ENCODE measurements at regions not wholly inside any gene's neighbourhood (a gene's known extent, or its start where the extent isn't known, plus 50 kb on each side); places are given as distances from the start of the nearest gene placed in this dataset.

- no peak for DNase-seq (ENCODE audit: low read depth in 2 of 2)
Observed at GRCh38 chr22:49158741-49159564, 668.7 kb downstream of the BRD1 start.

GRCh38 chr22:49157529-49158339, 669.9 kb downstream of the BRD1 start:
- DNase-seq (ENCODE audit: low read depth in 2 of 2) = no peak

- DNase-seq (ENCODE audit: low read depth in 2 of 2) = no peak
Observed at GRCh38 chr22:49156662-49157285, 670.9 kb downstream of the BRD1 start.

- no peak for DNase-seq (ENCODE audit: low read depth in 2 of 2)
Observed at GRCh38 chr22:49155770-49156580, 671.7 kb downstream of the BRD1 start.

GRCh38 chr22:49155039-49155769, 672.5 kb downstream of the BRD1 start:
- DNase-seq (ENCODE audit: low read depth in 2 of 2) = no peak

GRCh38 chr22:49154433-49154832, 673.2 kb downstream of the BRD1 start:
- DNase-seq (ENCODE audit: low read depth in 2 of 2) = no peak

- no peak for DNase-seq (ENCODE audit: low read depth in 2 of 2)
Observed at GRCh38 chr22:49153921-49154320, 673.8 kb downstream of the BRD1 start.

- no peak for DNase-seq (ENCODE audit: low read depth in 2 of 2)
Observed at GRCh38 chr22:49152939-49153770, 674.5 kb downstream of the BRD1 start.

- no peak for DNase-seq (ENCODE audit: low read depth in 2 of 2)
Observed at GRCh38 chr22:49152127-49152938, 675.3 kb downstream of the BRD1 start.

- no peak for DNase-seq (ENCODE audit: low read depth in 2 of 2)
Observed at GRCh38 chr22:49151256-49152126, 676.2 kb downstream of the BRD1 start.

- no peak for DNase-seq (ENCODE audit: low read depth in 2 of 2)
Observed at GRCh38 chr22:49150801-49151221, 676.9 kb downstream of the BRD1 start.

- DNase-seq (ENCODE audit: low read depth in 2 of 2) = no peak
Observed at GRCh38 chr22:49149721-49150608, 677.7 kb downstream of the BRD1 start.

GRCh38 chr22:49148895-49149418, 678.7 kb downstream of the BRD1 start:
- DNase-seq (ENCODE audit: low read depth in 2 of 2) = no peak

- DNase-seq (ENCODE audit: low read depth in 2 of 2) = no peak
Observed at GRCh38 chr22:49147617-49148175, 680.0 kb downstream of the BRD1 start.

GRCh38 chr22:49147171-49147570, 680.5 kb downstream of the BRD1 start:
- DNase-seq (ENCODE audit: low read depth in 2 of 2) = no peak

- no peak for DNase-seq (ENCODE audit: low read depth in 2 of 2)
Observed at GRCh38 chr22:49146511-49146910, 681.2 kb downstream of the BRD1 start.

- no peak for DNase-seq (ENCODE audit: low read depth in 2 of 2)
Observed at GRCh38 chr22:49143812-49144211, 683.9 kb downstream of the BRD1 start.
